Stomach (tissue), 8 donors: ENCODE measurements at regions not wholly inside any gene's neighbourhood (a gene's known extent, or its start where the extent isn't known, plus 50 kb on each side); places are given as distances from the start of the nearest gene placed in this dataset.

ENCODE experiments used
- DNase-seq, 2 donors: peaks; one replicate each; pipeline versions ENCODE4 v3.0.0 to v3.0.0-alpha.2; 2013 to 2019
- H3K27ac ChIP-seq, 5 donors: fragments of 200-600 bp in 4 of 5; sonication (generic) in 4 of 5; one replicate each; pipeline ENCODE4 v1.5.1; 2013 to 2019; ENCODE audit warnings: mild to moderate bottlenecking in 1 of 5, moderate library complexity in 1 of 5
- H3K27me3 ChIP-seq, 3 donors: fragments of 200-600 bp; sonication (generic); one replicate each; pipeline ENCODE4 v1.5.1; 2017 to 2019; ENCODE audit warnings: mixed run types in 1 of 3
- H3K36me3 ChIP-seq, 4 donors: fragments of 200-600 bp; sonication (generic); 1 replicate in 3 of 4; 2 replicates in 1 of 4; pipeline ENCODE4 v1.5.1; 2016 to 2019
- H3K4me1 ChIP-seq, 4 donors: fragments of 200-600 bp; sonication (generic); one replicate each; pipeline ENCODE4 v1.5.1; 2016 to 2019
- H3K4me3 ChIP-seq, 4 donors: fragments of 200-600 bp; sonication (generic) in 3 of 4; one replicate each; pipeline ENCODE4 v1.5.1; 2016 to 2019; ENCODE audit warnings: mild to moderate bottlenecking in 1 of 4
- H3K9me3 ChIP-seq, 4 donors: fragments of 200-600 bp; sonication (generic); one replicate each; pipeline ENCODE4 v1.5.1; 2016 to 2019
- EP300 ChIP-seq: sonication (generic); formaldehyde crosslinking; IDR thresholded peaks from one replicate; pipeline ENCODE4 v1.6.1; 2017; ENCODE audit warnings: antibody characterized with exemption
- POLR2A ChIP-seq, 4 donors: fragments of 450-650 bp; IDR thresholded peaks; one replicate each; pipeline ENCODE4 v1.6.1; 2016; ENCODE audit warnings: antibody characterized with exemption in 4 of 4, control low read depth in 2 of 4, mild to moderate bottlenecking in 1 of 4, moderate library complexity in 1 of 4
- POLR2AphosphoS5 ChIP-seq, 3 donors: sonication (generic); formaldehyde crosslinking; IDR thresholded peaks; one replicate each; pipeline ENCODE4 v1.6.1; 2016; ENCODE audit warnings: antibody characterized with exemption in 3 of 3
- WGBS, 5 donors: extraction: QIAGEN DNeasy Blood & Tissue Kit in 3 of 5; methylation state at CpG; one replicate each; pipeline versions ENCODE4 v1.1.5 to v1.1.7; 2013 to 2018; 5-methylcytosine and 5-hydroxymethylcytosine counted together
- intact Hi-C: fragments of 100-400 bp; cut with DNase I; formaldehyde crosslinking; loops from one replicate; pipeline ENCODE4 v1.15.1; 2023; ENCODE audit warnings: low total_unique reads
- TF ChIP-seq, protein P1 (sequence below), 7 experiments: fragments of 450-650 bp in 4 of 7; fragments of 200-600 bp in 3 of 7; sonication (generic) in 3 of 7; IDR thresholded peaks; one replicate each; pipeline ENCODE4 v1.5.1; 2016 to 2019; ENCODE audit warnings: antibody characterized with exemption in 7 of 7, control low read depth in 2 of 7, mild to moderate bottlenecking in 1 of 7
- donor health status: healthy with polysubstance abuse.
- donor health status: Bipolar disorder and iron deficiency.
- donor health status: healthy.

DNA sequence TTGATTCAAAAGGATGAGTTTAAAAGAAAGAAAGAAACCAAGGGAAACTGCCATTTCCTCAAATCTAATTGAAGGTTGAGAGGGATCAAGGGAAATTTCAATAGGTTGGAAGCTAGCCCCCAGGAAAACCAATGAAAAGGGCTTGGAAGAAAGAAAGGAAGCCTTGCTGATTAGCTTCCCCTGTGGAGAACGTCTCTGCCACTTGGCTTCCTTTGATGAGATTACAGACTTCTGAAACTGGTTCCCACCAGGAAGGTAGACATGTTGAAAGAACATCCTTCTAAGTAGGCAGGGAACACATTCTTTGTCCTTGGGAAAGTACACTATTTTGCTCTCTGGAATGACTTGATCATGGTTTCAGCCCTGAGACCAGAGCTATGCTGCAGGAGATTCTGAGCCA, 65.5 kb upstream of the DMRTA1 start:
- intact Hi-C loops: no loop called here
- Histone ChIP-seq H3K4me1 (peaks cover 0 to 5% (median 0%) of the 10 kb centered on the region in 4 donors), H3K27ac (no peak overlapping the region), H3K4me3 (no peak overlapping the region), H3K36me3 (no peaks in the 10 kb centered on the region), H3K27me3 (no peaks in the 10 kb centered on the region), H3K9me3 (no peaks in the 10 kb centered on the region)
- 39 to 59% (median 54%) methylated on average over 1 of the region's 1 CpG for WGBS, 5 donors
- TF ChIP-seq, protein P1, sequence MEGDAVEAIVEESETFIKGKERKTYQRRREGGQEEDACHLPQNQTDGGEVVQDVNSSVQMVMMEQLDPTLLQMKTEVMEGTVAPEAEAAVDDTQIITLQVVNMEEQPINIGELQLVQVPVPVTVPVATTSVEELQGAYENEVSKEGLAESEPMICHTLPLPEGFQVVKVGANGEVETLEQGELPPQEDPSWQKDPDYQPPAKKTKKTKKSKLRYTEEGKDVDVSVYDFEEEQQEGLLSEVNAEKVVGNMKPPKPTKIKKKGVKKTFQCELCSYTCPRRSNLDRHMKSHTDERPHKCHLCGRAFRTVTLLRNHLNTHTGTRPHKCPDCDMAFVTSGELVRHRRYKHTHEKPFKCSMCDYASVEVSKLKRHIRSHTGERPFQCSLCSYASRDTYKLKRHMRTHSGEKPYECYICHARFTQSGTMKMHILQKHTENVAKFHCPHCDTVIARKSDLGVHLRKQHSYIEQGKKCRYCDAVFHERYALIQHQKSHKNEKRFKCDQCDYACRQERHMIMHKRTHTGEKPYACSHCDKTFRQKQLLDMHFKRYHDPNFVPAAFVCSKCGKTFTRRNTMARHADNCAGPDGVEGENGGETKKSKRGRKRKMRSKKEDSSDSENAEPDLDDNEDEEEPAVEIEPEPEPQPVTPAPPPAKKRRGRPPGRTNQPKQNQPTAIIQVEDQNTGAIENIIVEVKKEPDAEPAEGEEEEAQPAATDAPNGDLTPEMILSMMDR (IDR thresholded peaks at IDR 0.05): no peak
- TF ChIP-seq POLR2AphosphoS5 (IDR thresholded peaks at IDR 0.05) (no peak), POLR2A (IDR thresholded peaks at IDR 0.05) (no peak), EP300 (no peak)
- DNase-seq: no peak

DNA sequence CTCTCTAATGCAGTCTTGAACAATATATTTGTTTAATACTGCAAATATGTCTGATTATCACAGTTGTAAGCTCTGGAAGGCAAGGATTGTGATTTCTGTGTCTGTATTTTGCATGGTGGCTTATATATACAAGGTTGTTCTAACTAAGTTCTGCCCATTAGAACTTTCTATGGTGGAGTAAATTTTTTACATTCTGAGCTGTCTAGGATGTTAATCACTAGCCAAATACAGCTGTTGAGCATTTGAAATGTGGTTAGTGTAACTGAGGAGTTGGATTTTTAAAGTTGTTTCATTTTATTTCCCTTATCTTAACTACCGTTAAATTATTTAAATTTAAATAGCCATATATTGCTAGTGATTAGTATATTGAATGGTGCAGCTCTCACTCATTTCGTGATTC, 64.3 kb upstream of the DMRTA1 start:
- Histone ChIP-seq H3K4me1 (peaks cover 0 to 5% (median 0%) of the 10 kb centered on the region in 4 donors), H3K27ac (no peak overlapping the region), H3K4me3 (no peak overlapping the region), H3K27me3 (no peaks in the 10 kb centered on the region), H3K36me3 (no peaks in the 10 kb centered on the region), H3K9me3 (no peaks in the 10 kb centered on the region)
- 57 to 81% (median 78%) methylated on average over 2 of the region's 2 CpGs for WGBS, 5 donors
- no peak for DNase-seq
- intact Hi-C loops: no loop called here
- TF ChIP-seq, protein P1 (IDR thresholded peaks at IDR 0.05): no peak
- no peak for TF ChIP-seq POLR2A (IDR thresholded peaks at IDR 0.05)
- no peak for TF ChIP-seq EP300
- no peak for TF ChIP-seq POLR2AphosphoS5 (IDR thresholded peaks at IDR 0.05)

DNA sequence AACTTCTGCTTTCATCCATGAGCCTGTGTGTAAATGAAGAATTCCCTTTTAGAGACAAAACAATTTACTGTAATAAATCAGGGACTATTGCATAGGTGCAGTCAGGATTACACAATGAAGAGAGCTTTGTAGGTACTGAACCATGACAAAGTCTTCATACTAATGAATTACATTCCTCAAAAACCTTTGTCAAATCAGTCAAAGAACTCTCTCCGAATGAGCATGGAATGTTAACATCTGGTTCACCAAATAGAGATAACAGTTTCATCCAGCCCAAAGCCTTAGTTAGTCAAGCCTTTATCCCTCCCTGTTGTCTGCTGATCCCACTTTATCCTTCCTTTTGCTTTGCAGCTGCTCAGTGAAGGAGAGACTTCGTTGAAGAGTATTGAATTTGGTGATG, 62.9 kb upstream of the DMRTA1 start:
- Histone ChIP-seq H3K27me3 (no peaks in the 10 kb centered on the region), H3K4me1 (peaks cover 0 to 7% (median 0%) of the 10 kb centered on the region in 4 donors), H3K4me3 (no peak overlapping the region), H3K9me3 (no peaks in the 10 kb centered on the region), H3K36me3 (no peaks in the 10 kb centered on the region), H3K27ac (no peak overlapping the region)
- DNase-seq: no peak
- WGBS, 5 donors: 40 to 57% (median 52%) methylated on average over 2 of the region's 2 CpGs
- intact Hi-C loops: no loop called here
- TF ChIP-seq, protein P1 (IDR thresholded peaks at IDR 0.05): no peak
- no peak for TF ChIP-seq POLR2A (IDR thresholded peaks at IDR 0.05)
- TF ChIP-seq EP300: no peak
- TF ChIP-seq POLR2AphosphoS5 (IDR thresholded peaks at IDR 0.05): no peak

DNA sequence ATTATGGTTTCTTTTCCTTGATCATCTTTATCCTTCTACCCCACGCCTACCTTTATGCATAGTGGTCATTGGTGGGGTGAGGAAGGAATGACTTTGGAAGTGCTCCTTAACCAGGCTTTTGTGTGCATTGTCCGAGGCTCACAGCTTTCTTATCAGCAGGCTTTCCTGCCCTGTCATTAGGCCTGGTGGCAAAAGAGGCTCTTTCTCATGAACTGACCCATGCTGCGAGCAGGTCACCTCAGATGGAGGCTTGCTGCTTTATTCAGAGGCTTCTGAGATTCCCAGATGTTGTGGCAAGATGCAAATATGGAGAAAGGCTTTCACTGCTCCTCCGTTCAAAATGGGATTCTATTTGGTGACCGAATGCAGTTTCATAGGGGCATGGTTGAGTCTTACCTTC, 57.4 kb upstream of the DMRTA1 start:
- 52 to 59% (median 56%) methylated on average over 5 of the region's 5 CpGs for WGBS, 5 donors
- Histone ChIP-seq H3K27ac (no peak overlapping the region), H3K27me3 (no peaks in the 10 kb centered on the region), H3K9me3 (no peaks in the 10 kb centered on the region), H3K36me3 (no peaks in the 10 kb centered on the region), H3K4me3 (no peak overlapping the region), H3K4me1 (peaks cover 0 to 11% (median 2%) of the 10 kb centered on the region in 4 donors)
- intact Hi-C loops: no loop called here
- TF ChIP-seq, protein P1 (IDR thresholded peaks at IDR 0.05): no peak
- TF ChIP-seq POLR2A (IDR thresholded peaks at IDR 0.05) (no peak), POLR2AphosphoS5 (IDR thresholded peaks at IDR 0.05) (no peak), EP300 (no peak)
- DNase-seq: no peak
